Glutamatergic neuron (in vitro differentiated cells): ENCODE measurements at regions not wholly inside any gene's neighbourhood (a gene's known extent, or its start where the extent isn't known, plus 50 kb on each side); places are given as distances from the start of the nearest gene placed in this dataset.

Experiments
- DNase-seq: peaks from one replicate; pipeline ENCODE4 v3.0.0; 2022
- H3K27ac Mint-ChIP-seq: one replicate; pipeline ENCODE4 v1.8.0; 2020; ENCODE audit warnings: mild to moderate bottlenecking, mixed read lengths, inconsistent platforms; ENCODE audit not compliant: unreplicated experiment
- H3K27me3 Mint-ChIP-seq: one replicate; pipeline ENCODE4 v1.8.0; 2020; ENCODE audit warnings: mild to moderate bottlenecking, moderate library complexity, mixed read lengths, inconsistent platforms; ENCODE audit not compliant: unreplicated experiment
- H3K36me3 Mint-ChIP-seq: one replicate; pipeline ENCODE4 v1.8.0; 2020; ENCODE audit warnings: mild to moderate bottlenecking, mixed read lengths, inconsistent platforms; ENCODE audit not compliant: unreplicated experiment
- H3K4me1 Mint-ChIP-seq: one replicate; pipeline ENCODE4 v1.8.0; 2020; ENCODE audit warnings: mild to moderate bottlenecking, low read depth, mixed read lengths, inconsistent platforms; ENCODE audit not compliant: unreplicated experiment
- H3K4me3 Mint-ChIP-seq: one replicate; pipeline ENCODE4 v1.8.0; 2020; ENCODE audit warnings: mild to moderate bottlenecking, mixed read lengths, inconsistent platforms; ENCODE audit not compliant: unreplicated experiment
- H3K9me3 Mint-ChIP-seq: one replicate; pipeline ENCODE4 v1.8.0; 2020; ENCODE audit warnings: mild to moderate bottlenecking, moderate library complexity, mixed read lengths, inconsistent platforms; ENCODE audit not compliant: unreplicated experiment
- CTCF ChIP-seq: fragments of 200-600 bp; sonication (generic); IDR thresholded peaks from one replicate; pipeline ENCODE4 v1.5.0; 2021; ENCODE audit not compliant: partially characterized antibody, unreplicated experiment

GRCh38 chr20:4306206-4306605 is 57.1 kb upstream of the ADRA1D start:
- no peaks in the 10 kb centered on the region for H3K27me3 Mint-ChIP-seq
- no peak for TF ChIP-seq CTCF
- H3K9me3 Mint-ChIP-seq, result peaks cover 2% of the 10 kb centered on the region
- no peak overlapping the region for H3K4me3 Mint-ChIP-seq
- H3K27ac Mint-ChIP-seq, result no peak overlapping the region
- H3K36me3 Mint-ChIP-seq, result no peaks in the 10 kb centered on the region
- no peak for DNase-seq
- no peaks in the 10 kb centered on the region for H3K4me1 Mint-ChIP-seq

GRCh38 chr20:4305091-4305490 is 56.0 kb upstream of the ADRA1D start:
- peaks cover 2% of the 10 kb centered on the region for H3K9me3 Mint-ChIP-seq
- H3K27me3 Mint-ChIP-seq, result no peaks in the 10 kb centered on the region
- no peak for TF ChIP-seq CTCF

GRCh38 chr20:4304601-4305000 is 55.5 kb upstream of the ADRA1D start:
- Mint-ChIP-seq H3K27me3 (peaks cover 3% of the 10 kb centered on the region), H3K9me3 (peaks cover 2% of the 10 kb centered on the region), H3K4me3 (no peak overlapping the region), H3K27ac (no peak overlapping the region), H3K4me1 (no peaks in the 10 kb centered on the region), H3K36me3 (no peaks in the 10 kb centered on the region)
- no peak for TF ChIP-seq CTCF
- DNase-seq, result no peak

More at GRCh38 chr20:4305091-4305490, 56.0 kb upstream of the ADRA1D start:
- H3K4me3 Mint-ChIP-seq, result no peak overlapping the region
- H3K4me1 Mint-ChIP-seq, result no peaks in the 10 kb centered on the region
- no peak for DNase-seq
- no peaks in the 10 kb centered on the region for H3K36me3 Mint-ChIP-seq
- no peak overlapping the region for H3K27ac Mint-ChIP-seq

GRCh38 chr20:4303136-4303535 is 54.0 kb upstream of the ADRA1D start:
- DNase-seq, result no peak
- H3K27me3 Mint-ChIP-seq, result peaks cover 4% of the 10 kb centered on the region
- no peak for TF ChIP-seq CTCF
- no peaks in the 10 kb centered on the region for H3K4me1 Mint-ChIP-seq
- H3K4me3 Mint-ChIP-seq, result no peak overlapping the region
- peaks cover 2% of the 10 kb centered on the region for H3K9me3 Mint-ChIP-seq
- H3K36me3 Mint-ChIP-seq, result peaks cover 5% of the 10 kb centered on the region
- H3K27ac Mint-ChIP-seq, result no peak overlapping the region

GRCh38 chr20:4300921-4301320 is 51.8 kb upstream of the ADRA1D start:
- no peaks in the 10 kb centered on the region for H3K4me1 Mint-ChIP-seq
- no peak overlapping the region for H3K4me3 Mint-ChIP-seq
- DNase-seq, result no peak
- H3K27me3 Mint-ChIP-seq, result peaks cover 5% of the 10 kb centered on the region
- H3K36me3 Mint-ChIP-seq, result peaks cover 5% of the 10 kb centered on the region
- peaks cover 2% of the 10 kb centered on the region for H3K9me3 Mint-ChIP-seq
- no peak for TF ChIP-seq CTCF
- no peak overlapping the region for H3K27ac Mint-ChIP-seq
